Liver (tissue), 8 donors: ENCODE measurements at regions not wholly inside any gene's neighbourhood (a gene's known extent, or its start where the extent isn't known, plus 50 kb on each side); places are given as distances from the start of the nearest gene placed in this dataset.

Experiments
- DNase-seq: peaks from one replicate; pipeline ENCODE4 v3.0.0-alpha.2; 2017; ENCODE audit warnings: low spot score
- H3K27ac ChIP-seq, 2 donors: one replicate each; pipeline ENCODE4 v1.7.0; 2013; ENCODE audit warnings: inconsistent platforms in 2 of 2, low read length in 2 of 2, control low read depth in 1 of 2, low read depth in 1 of 2, mild to moderate bottlenecking in 1 of 2
- H3K27me3 ChIP-seq, 4 donors: one replicate each; pipeline versions ENCODE4 v1.6.1 to v1.7.0; 2013; ENCODE audit warnings: low read length in 3 of 4, inconsistent platforms in 1 of 4, mild to moderate bottlenecking in 1 of 4, moderate library complexity in 1 of 4; ENCODE audit not compliant: control insufficient read depth in 4 of 4, insufficient read depth in 4 of 4
- H3K36me3 ChIP-seq, 4 donors: one replicate each; pipeline versions ENCODE4 v1.6.1 to v1.7.0; 2013; ENCODE audit warnings: low read length in 3 of 4, mild to moderate bottlenecking in 3 of 4, low read depth in 1 of 4, moderate library complexity in 1 of 4; ENCODE audit not compliant: control insufficient read depth in 4 of 4, insufficient read depth in 3 of 4
- H3K4me1 ChIP-seq, 4 donors: one replicate each; pipeline versions ENCODE4 v1.6.1 to v1.7.0; 2013; ENCODE audit warnings: low read length in 3 of 4, mild to moderate bottlenecking in 3 of 4, moderate library complexity in 1 of 4; ENCODE audit not compliant: control insufficient read depth in 4 of 4, insufficient read depth in 4 of 4
- H3K4me3 ChIP-seq, 3 donors: one replicate each; pipeline versions ENCODE4 v1.6.1 to v1.7.0; 2013; ENCODE audit warnings: low read length in 3 of 3, control low read depth in 1 of 3, low read depth in 1 of 3, mild to moderate bottlenecking in 1 of 3
- H3K9ac ChIP-seq, 2 donors: one replicate each; pipeline ENCODE4 v1.7.0; 2013; ENCODE audit warnings: low read length in 2 of 2, mild to moderate bottlenecking in 2 of 2, moderate library complexity in 2 of 2, control low read depth in 1 of 2, low read depth in 1 of 2
- H3K9me3 ChIP-seq, 4 donors: one replicate each; pipeline versions ENCODE4 v1.6.1 to v1.7.0; 2013; ENCODE audit warnings: low read length in 3 of 4; ENCODE audit not compliant: control insufficient read depth in 4 of 4
- EGR1 ChIP-seq, 2 donors: IDR thresholded peaks; 2 replicates each; pipeline ENCODE4 v1.6.1; 2016 to 2018; ENCODE audit warnings: antibody characterized with exemption in 2 of 2, low read depth in 2 of 2
- FOXA1 ChIP-seq: IDR thresholded peaks from 2 replicates; pipeline ENCODE4 v1.6.1; 2016; ENCODE audit warnings: antibody characterized with exemption
- FOXA2 ChIP-seq: IDR thresholded peaks from 2 replicates; pipeline ENCODE4 v1.6.1; 2016; ENCODE audit warnings: antibody characterized with exemption
- GABPA ChIP-seq, 2 donors: IDR thresholded peaks in 1 of 2; conservative IDR thresholded peaks in 1 of 2; 2 replicates each; pipeline ENCODE4 v1.6.1; 2016; ENCODE audit warnings: antibody characterized with exemption in 2 of 2, mild to moderate bottlenecking in 1 of 2, moderate library complexity in 1 of 2
- HNF4A ChIP-seq, 2 donors: conservative IDR thresholded peaks; 2 replicates each; pipeline ENCODE4 v1.6.1; 2016; ENCODE audit warnings: antibody characterized with exemption in 2 of 2, mild to moderate bottlenecking in 2 of 2
- HNF4G ChIP-seq: IDR thresholded peaks from 2 replicates; pipeline ENCODE4 v1.6.1; 2016; ENCODE audit warnings: antibody characterized with exemption
- JUND ChIP-seq, 2 donors: IDR thresholded peaks; 2 replicates each; pipeline ENCODE4 v1.6.1; 2016; ENCODE audit warnings: antibody characterized with exemption in 2 of 2
- NR2F2 ChIP-seq: IDR thresholded peaks from 2 replicates; pipeline ENCODE4 v1.6.1; 2016; ENCODE audit warnings: antibody characterized with exemption
- RAD21 ChIP-seq, 2 donors: IDR thresholded peaks; 2 replicates each; pipeline ENCODE4 v1.6.1; 2016; ENCODE audit warnings: antibody characterized with exemption in 2 of 2, mild to moderate bottlenecking in 2 of 2
- RXRA ChIP-seq, 2 donors: IDR thresholded peaks; 2 replicates each; pipeline ENCODE4 v1.6.1; 2017 to 2018; ENCODE audit warnings: antibody characterized with exemption in 2 of 2, mild to moderate bottlenecking in 1 of 2
- SP1 ChIP-seq: IDR thresholded peaks from 2 replicates; pipeline ENCODE4 v1.6.1; 2018; ENCODE audit warnings: antibody characterized with exemption, mild to moderate bottlenecking
- TAF1 ChIP-seq: conservative IDR thresholded peaks from 2 replicates; pipeline ENCODE4 v1.6.1; 2016; ENCODE audit warnings: antibody characterized with exemption, mild to moderate bottlenecking
- YY1 ChIP-seq: IDR thresholded peaks from 2 replicates; pipeline ENCODE4 v1.6.1; 2016; ENCODE audit warnings: antibody characterized with exemption, mild to moderate bottlenecking
- WGBS: extraction: QIAGEN DNeasy Blood & Tissue Kit; methylation state at CpG from one replicate; pipeline ENCODE4 v1.1.7; 2013; 5-methylcytosine and 5-hydroxymethylcytosine counted together
- TF ChIP-seq, protein P1 (sequence below): IDR thresholded peaks from 2 replicates; pipeline ENCODE4 v1.6.1; 2016; ENCODE audit warnings: antibody characterized with exemption
- TF ChIP-seq, protein P2 (sequence below): IDR thresholded peaks from 2 replicates; pipeline ENCODE4 v1.6.1; 2016; ENCODE audit warnings: antibody characterized with exemption
- TF ChIP-seq, protein P3 (sequence below): IDR thresholded peaks from 2 replicates; pipeline ENCODE4 v1.6.1; 2016; ENCODE audit warnings: antibody characterized with exemption
- TF ChIP-seq, protein P4 (sequence below): IDR thresholded peaks from 2 replicates; pipeline ENCODE4 v1.6.1; 2016; ENCODE audit warnings: antibody characterized with exemption, mild to moderate bottlenecking
- TF ChIP-seq, protein P5 (sequence below): fragments of 150-350 bp; IDR thresholded peaks from 2 replicates; pipeline ENCODE4 v1.5.1; 2017; ENCODE audit warnings: improper control_type of control experiment, low read depth, low read length; ENCODE audit not compliant: missing input control
- donor health status: healthy.
- donor health status: healthy.
- donor health status: healthy.
- donor health status: healthy.
- donor health status: healthy.

DNA sequence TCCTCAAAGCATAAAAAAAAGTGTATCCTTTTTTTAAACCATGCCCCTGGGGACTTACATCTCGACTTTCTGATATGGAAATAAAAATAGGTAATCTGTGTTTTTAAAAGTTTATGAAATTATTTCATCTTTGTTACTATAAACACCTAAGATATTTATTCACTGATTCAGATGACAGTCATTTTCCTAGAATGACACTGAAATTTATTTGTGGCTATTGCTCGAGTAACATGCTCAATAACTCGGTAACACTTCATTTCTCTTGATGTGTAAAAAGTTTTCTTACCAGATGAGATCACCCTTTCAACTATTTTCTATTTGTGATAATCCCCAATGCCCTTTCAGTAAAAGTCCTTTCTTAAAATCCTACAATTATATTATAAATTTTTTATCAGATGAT, 495.8 kb downstream of the TTLL7 start (continued):
- TF ChIP-seq, protein P1, sequence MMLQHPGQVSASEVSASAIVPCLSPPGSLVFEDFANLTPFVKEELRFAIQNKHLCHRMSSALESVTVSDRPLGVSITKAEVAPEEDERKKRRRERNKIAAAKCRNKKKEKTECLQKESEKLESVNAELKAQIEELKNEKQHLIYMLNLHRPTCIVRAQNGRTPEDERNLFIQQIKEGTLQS: no peak
- no peak for TF ChIP-seq HNF4G
- TF ChIP-seq HNF4A (conservative IDR thresholded peaks at IDR 0.05): no peak
- TF ChIP-seq SP1: no peak

DNA sequence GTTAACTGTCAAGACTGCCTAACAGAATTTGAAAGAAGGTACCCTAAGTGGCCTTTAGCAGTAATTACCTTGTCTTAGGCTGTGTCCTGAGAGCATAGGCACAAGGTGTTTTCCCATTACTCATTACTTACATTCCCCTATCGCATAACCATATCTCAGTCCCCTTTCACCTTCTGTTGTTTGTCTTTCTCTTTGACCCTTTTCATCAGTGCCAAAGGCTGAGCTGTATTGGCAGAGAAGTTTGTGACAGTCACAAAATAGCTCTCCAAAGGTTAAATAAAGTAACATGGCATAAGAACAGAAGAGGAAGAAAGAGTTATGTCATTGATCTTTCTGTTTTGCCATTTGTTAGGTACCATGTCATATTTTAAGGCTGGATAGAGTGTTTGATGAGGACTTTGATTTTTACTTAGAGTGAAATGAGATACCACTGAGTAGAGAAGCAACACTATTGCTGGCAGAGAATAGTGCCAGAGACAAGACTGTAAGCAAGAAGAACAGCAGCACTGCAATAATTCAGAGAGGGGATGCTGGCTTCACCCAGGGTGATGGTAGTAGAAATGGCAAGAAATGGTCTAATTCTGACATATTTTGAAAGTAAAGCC, 497.8 kb downstream of the TTLL7 start:
- H3K36me3 ChIP-seq: no peaks in the 10 kb centered on the region
- no peaks in the 10 kb centered on the region for H3K9me3 ChIP-seq
- no peak overlapping the region for H3K9ac ChIP-seq
- H3K4me1 ChIP-seq: peaks cover 2 to 18% (median 10%) of the 10 kb centered on the region in 4 donors
- H3K27ac ChIP-seq: peak overlapping the region; percentile 36 to 51
- no peak for DNase-seq
- TF ChIP-seq HNF4G (no peak), JUND (IDR thresholded peaks at IDR 0.05) (peak; percentile 87 to 97), GABPA (IDR thresholded peaks at IDR 0.05 in 1 of 2, conservative IDR thresholded peaks at IDR 0.05 in 1 of 2) (no peak), HNF4A (conservative IDR thresholded peaks at IDR 0.05) (peak; percentile 83 to 90), RAD21 (IDR thresholded peaks at IDR 0.05) (peak; percentile 70 to 71), RXRA (IDR thresholded peaks at IDR 0.05) (peak; percentile 93 to 97), SP1 (peak; percentile 89), EGR1 (IDR thresholded peaks at IDR 0.05; ENCODE audit: low read depth in 2 of 2) (no peak), TAF1 (no peak), FOXA2 (peak; percentile 92), NR2F2 (peak; percentile 79), YY1 (peak; percentile 85), FOXA1 (peak; percentile 83)
- TF ChIP-seq, protein P2, sequence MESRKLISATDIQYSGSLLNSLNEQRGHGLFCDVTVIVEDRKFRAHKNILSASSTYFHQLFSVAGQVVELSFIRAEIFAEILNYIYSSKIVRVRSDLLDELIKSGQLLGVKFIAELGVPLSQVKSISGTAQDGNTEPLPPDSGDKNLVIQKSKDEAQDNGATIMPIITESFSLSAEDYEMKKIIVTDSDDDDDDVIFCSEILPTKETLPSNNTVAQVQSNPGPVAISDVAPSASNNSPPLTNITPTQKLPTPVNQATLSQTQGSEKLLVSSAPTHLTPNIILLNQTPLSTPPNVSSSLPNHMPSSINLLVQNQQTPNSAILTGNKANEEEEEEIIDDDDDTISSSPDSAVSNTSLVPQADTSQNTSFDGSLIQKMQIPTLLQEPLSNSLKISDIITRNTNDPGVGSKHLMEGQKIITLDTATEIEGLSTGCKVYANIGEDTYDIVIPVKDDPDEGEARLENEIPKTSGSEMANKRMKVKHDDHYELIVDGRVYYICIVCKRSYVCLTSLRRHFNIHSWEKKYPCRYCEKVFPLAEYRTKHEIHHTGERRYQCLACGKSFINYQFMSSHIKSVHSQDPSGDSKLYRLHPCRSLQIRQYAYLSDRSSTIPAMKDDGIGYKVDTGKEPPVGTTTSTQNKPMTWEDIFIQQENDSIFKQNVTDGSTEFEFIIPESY: peak; percentile 86
- TF ChIP-seq, protein P3, sequence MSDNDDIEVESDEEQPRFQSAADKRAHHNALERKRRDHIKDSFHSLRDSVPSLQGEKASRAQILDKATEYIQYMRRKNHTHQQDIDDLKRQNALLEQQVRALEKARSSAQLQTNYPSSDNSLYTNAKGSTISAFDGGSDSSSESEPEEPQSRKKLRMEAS: peak; percentile 70
- TF ChIP-seq, protein P4, sequence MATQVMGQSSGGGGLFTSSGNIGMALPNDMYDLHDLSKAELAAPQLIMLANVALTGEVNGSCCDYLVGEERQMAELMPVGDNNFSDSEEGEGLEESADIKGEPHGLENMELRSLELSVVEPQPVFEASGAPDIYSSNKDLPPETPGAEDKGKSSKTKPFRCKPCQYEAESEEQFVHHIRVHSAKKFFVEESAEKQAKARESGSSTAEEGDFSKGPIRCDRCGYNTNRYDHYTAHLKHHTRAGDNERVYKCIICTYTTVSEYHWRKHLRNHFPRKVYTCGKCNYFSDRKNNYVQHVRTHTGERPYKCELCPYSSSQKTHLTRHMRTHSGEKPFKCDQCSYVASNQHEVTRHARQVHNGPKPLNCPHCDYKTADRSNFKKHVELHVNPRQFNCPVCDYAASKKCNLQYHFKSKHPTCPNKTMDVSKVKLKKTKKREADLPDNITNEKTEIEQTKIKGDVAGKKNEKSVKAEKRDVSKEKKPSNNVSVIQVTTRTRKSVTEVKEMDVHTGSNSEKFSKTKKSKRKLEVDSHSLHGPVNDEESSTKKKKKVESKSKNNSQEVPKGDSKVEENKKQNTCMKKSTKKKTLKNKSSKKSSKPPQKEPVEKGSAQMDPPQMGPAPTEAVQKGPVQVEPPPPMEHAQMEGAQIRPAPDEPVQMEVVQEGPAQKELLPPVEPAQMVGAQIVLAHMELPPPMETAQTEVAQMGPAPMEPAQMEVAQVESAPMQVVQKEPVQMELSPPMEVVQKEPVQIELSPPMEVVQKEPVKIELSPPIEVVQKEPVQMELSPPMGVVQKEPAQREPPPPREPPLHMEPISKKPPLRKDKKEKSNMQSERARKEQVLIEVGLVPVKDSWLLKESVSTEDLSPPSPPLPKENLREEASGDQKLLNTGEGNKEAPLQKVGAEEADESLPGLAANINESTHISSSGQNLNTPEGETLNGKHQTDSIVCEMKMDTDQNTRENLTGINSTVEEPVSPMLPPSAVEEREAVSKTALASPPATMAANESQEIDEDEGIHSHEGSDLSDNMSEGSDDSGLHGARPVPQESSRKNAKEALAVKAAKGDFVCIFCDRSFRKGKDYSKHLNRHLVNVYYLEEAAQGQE: peak; percentile 80
- TF ChIP-seq, protein P1: peak; percentile 65
- TF ChIP-seq, protein P5, sequence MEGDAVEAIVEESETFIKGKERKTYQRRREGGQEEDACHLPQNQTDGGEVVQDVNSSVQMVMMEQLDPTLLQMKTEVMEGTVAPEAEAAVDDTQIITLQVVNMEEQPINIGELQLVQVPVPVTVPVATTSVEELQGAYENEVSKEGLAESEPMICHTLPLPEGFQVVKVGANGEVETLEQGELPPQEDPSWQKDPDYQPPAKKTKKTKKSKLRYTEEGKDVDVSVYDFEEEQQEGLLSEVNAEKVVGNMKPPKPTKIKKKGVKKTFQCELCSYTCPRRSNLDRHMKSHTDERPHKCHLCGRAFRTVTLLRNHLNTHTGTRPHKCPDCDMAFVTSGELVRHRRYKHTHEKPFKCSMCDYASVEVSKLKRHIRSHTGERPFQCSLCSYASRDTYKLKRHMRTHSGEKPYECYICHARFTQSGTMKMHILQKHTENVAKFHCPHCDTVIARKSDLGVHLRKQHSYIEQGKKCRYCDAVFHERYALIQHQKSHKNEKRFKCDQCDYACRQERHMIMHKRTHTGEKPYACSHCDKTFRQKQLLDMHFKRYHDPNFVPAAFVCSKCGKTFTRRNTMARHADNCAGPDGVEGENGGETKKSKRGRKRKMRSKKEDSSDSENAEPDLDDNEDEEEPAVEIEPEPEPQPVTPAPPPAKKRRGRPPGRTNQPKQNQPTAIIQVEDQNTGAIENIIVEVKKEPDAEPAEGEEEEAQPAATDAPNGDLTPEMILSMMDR: no peak
- H3K27me3 ChIP-seq: no peaks in the 10 kb centered on the region
- no peak overlapping the region for H3K4me3 ChIP-seq
- WGBS: 21% methylated on average over 1 of the region's 1 CpG
